ENCODE measurements at regions not wholly inside any gene's neighbourhood (a gene's known extent, or its start where the extent isn't known, plus 50 kb on each side); places are given as distances from the start of the nearest gene placed in this dataset.

DNA sequence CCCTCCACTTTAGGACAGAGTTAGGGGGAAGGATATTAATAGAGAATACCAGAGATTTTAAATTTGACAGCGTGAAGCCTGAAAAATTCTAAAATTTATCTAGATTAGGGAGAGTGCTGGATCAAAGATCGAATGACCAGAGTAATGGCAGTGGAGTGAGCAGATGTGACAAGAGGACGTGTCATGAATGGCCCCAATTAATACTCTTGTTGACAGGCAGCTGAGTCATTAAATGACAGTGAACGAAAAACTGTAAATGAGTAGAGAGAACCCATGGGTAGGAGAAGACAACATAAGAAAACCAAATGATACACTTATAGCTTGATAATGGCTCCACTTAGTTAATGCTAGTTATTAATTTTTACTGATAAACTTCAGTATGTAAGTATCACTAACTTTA, 73.9 kb upstream of the PLEKHA5 start:
- no peak overlapping the region for H3K4me3 ChIP-seq (ENCODE audit: low read depth, low read length)
- DNase-seq (ENCODE audit: low read depth) = no peak
- TF ChIP-seq, protein P1, sequence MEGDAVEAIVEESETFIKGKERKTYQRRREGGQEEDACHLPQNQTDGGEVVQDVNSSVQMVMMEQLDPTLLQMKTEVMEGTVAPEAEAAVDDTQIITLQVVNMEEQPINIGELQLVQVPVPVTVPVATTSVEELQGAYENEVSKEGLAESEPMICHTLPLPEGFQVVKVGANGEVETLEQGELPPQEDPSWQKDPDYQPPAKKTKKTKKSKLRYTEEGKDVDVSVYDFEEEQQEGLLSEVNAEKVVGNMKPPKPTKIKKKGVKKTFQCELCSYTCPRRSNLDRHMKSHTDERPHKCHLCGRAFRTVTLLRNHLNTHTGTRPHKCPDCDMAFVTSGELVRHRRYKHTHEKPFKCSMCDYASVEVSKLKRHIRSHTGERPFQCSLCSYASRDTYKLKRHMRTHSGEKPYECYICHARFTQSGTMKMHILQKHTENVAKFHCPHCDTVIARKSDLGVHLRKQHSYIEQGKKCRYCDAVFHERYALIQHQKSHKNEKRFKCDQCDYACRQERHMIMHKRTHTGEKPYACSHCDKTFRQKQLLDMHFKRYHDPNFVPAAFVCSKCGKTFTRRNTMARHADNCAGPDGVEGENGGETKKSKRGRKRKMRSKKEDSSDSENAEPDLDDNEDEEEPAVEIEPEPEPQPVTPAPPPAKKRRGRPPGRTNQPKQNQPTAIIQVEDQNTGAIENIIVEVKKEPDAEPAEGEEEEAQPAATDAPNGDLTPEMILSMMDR (IDR thresholded peaks at IDR 0.05; ENCODE audit: control insufficient read depth, extremely low read depth, insufficient read depth) = no peak

DNA sequence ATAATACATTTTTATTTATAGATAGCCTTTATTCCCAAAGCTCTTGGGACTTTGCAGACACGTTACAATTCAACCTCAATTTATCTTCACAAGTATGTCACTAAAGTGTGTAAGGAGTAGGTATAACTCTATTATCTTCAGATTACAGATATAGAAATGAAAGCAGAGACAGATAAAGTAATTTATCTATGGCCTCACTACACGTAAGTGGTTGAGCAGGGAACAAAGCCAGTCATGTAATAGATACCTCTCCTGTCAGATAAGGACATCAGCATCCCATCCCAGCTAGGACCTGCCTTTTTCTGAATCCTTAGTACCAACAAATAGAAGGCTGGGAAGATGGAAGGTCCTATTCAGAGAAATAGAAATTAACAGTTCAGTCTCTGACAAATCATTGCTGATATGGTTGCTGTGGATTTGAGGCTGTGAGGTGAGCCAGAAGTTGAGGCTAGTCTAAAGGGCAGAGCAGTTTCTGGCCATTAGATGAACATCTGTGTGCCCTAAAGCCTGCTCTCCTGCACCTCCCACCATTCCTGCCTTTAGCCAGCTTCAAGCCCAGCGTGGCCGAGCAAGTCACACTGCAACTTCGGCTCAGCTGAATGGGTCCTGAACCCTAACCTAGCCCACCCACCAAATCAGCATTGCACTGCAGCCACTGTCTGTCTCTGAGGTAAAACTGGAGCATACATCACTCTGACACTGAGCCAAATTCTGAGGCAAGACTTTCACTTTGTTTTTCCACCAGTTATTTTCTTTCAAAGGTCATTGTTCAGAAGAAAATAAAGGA, 71.1 kb upstream of the PLEKHA5 start:
- no peak for DNase-seq (ENCODE audit: low read depth)
- no peak overlapping the region for H3K4me3 ChIP-seq (ENCODE audit: low read depth, low read length)
- TF ChIP-seq, protein P1 (IDR thresholded peaks at IDR 0.05; ENCODE audit: control insufficient read depth, extremely low read depth, insufficient read depth) = no peak

DNA sequence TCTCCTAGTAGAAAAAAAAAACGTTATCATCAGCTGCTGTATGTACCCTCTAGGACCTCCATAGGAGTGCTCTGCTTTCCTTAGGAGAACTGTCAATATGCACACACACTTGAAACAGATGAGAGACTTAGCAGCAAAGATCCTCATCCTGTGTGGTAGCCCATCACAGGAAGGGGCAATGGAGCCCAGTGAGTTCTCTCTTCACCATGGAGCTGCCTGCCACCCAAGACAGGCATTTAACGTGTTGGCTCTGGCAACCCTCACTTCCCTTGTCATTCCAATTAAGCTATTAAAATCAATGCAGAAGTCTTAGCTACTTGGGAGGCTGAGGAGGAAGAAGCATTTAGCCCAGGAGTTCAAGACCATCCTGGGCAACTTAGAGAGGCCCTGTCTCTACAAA, 64.8 kb upstream of the PLEKHA5 start:
- no peak overlapping the region for H3K4me3 ChIP-seq (ENCODE audit: low read depth, low read length)
- TF ChIP-seq, protein P1 (IDR thresholded peaks at IDR 0.05; ENCODE audit: control insufficient read depth, extremely low read depth, insufficient read depth) = no peak
- DNase-seq (ENCODE audit: low read depth) = no peak

DNA sequence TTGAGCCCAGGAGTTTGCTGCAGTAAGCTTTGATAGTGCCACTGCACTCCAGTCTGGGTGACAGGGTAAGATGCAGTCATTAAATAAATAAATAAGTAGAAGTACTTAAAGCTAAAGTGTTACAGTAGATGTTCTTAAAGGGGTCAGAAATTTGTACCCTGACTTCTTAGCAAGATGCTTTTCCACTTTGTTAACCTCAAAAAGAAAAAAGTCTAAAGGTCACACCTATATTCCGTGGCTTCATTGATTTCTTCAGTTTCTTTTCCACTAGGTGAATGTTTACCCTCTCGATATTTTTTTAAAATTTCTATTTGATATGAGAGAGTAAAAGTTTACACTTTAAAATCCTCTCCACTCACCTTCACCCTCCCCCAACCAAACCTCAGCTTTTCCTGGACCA, 64.3 kb upstream of the PLEKHA5 start:
- TF ChIP-seq, protein P1 (IDR thresholded peaks at IDR 0.05; ENCODE audit: control insufficient read depth, extremely low read depth, insufficient read depth) = no peak
- DNase-seq (ENCODE audit: low read depth) = no peak
- no peak overlapping the region for H3K4me3 ChIP-seq (ENCODE audit: low read depth, low read length)

DNA sequence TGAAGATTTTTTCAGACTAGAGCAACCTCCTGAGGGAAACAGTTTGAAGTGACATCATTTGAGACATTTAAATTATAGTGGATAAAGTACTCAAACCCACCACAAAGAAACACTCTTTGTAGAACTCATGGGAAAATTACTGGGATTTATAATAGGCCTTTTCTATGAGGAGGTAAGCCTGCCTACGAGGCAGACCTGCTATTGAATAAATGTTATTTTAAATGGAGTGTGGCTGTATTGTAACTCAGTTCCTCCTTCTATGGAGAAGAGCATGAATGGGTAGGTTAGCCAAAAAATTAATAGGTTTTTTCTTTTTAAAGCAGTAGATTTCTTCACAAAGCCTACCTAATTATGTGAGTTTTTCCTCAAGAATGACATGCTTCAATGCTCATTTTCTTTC, 63.7 kb upstream of the PLEKHA5 start:
- H3K4me3 ChIP-seq (ENCODE audit: low read depth, low read length) = no peak overlapping the region
- no peak for DNase-seq (ENCODE audit: low read depth)
- TF ChIP-seq, protein P1 (IDR thresholded peaks at IDR 0.05; ENCODE audit: control insufficient read depth, extremely low read depth, insufficient read depth) = no peak

DNA sequence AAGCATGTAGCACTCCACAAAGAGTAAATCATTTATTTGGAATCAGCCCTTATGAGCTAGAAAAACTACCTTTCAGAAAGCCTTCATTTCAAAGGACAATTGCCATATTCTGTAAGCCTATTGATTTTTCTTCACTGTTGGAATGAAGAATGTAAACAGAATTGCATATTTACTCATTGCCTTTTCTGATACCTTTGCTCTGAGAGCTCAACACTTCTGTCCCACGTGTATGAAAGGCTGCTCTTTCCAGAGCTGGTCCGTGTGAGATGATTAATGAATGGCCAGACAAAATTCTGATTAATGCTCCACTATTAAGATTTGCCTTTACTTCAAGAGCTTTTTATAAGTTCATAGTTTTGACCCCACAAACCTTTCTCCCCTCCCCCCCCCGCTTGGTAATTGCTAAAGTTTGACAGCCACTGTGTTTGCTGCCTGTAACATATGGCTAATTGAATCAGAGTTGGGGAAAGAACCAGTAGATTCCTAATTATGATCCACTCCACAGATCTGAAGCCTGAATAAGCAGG, 63.0 kb upstream of the PLEKHA5 start:
- DNase-seq (ENCODE audit: low read depth) = no peak
- H3K4me3 ChIP-seq (ENCODE audit: low read depth, low read length) = no peak overlapping the region
- TF ChIP-seq, protein P1 (IDR thresholded peaks at IDR 0.05; ENCODE audit: control insufficient read depth, extremely low read depth, insufficient read depth) = no peak

DNA sequence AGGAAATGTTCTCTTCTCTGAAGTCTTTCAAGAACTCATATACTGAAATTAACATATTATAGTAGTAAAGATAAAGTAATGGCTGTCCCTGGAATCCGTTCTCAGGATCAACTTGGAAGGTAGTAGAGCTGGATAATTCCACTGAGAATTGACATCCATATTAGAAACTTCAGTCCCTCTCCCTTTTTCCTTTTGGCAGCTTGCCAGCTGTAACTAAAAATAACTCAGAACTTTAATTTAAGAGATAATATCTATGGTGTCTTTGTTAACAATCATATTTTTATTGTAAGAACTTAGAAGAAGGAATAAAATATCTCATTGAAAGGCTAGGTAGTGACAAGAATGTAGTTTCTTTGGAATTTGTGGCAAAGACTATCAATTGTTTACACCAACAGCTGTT, 61.4 kb upstream of the PLEKHA5 start:
- no peak for DNase-seq (ENCODE audit: low read depth)
- H3K4me3 ChIP-seq (ENCODE audit: low read depth, low read length) = no peak overlapping the region
- TF ChIP-seq, protein P1 (IDR thresholded peaks at IDR 0.05; ENCODE audit: control insufficient read depth, extremely low read depth, insufficient read depth) = no peak

Data from LNCaP clone FGC (cell line).